ENCODE measurements at regions not wholly inside any gene's neighbourhood (a gene's known extent, or its start where the extent isn't known, plus 50 kb on each side); places are given as distances from the start of the nearest gene placed in this dataset.
A peak's percentile ranks its signal among the peaks of the same experiment; 100 is the strongest.

DNA sequence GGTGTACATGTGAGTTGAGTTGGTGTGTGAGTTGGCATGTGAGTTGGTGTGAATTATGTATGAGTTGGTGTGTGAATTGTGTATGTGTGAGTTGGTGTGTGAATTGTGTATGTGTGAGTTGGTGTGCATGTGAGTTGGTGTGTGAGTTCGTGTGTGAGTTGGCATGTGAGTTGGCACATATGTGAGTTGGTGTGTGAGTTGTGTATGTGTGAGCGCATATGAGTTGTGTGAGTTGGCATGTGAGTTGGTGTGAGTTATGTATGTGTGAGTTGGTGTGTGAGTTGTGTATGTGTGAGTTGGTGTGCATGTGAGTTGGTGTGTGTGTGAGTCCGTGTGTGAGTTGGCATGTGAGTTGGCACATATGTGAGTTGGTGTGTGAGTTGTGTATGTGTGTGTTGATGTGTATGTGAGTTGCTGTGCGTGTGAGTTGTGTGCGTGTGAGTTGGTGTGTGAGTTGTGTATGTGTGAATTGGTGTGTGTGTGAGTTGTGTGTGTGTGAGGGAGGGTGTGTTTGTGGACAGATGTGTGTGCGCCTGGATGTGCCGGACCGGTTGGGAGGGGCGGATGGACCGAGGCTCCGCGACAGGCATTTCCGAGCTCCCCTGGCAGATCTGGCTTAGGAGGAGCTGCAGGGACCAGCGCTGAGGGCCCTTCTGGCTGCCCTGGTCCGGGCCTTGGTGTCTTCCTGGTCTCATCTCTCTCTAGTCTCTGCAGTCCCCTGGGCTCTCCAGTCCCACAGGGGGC is 162.5 kb upstream of the IER5L start:
- H3K27me3 ChIP-seq (ENCODE audit: insufficient read depth, insufficient read length) = no peaks in the 10 kb centered on the region
- TF ChIP-seq ZNF274 (IDR thresholded peaks at IDR 0.05; ENCODE audit: low read depth, low read length) (no peak), YY1 (IDR thresholded peaks at IDR 0.05; ENCODE audit: insufficient read depth, insufficient read length) (no peak), SUZ12 (IDR thresholded peaks at IDR 0.05; ENCODE audit: extremely low read depth, insufficient read depth, insufficient read length) (no peak)
- peaks cover 40% of the 10 kb centered on the region for H3K4me1 ChIP-seq (ENCODE audit: insufficient read depth, insufficient read length)
- DNase-seq (ENCODE audit: low read depth, low spot score) = no peak
- no peaks in the 10 kb centered on the region for H3K36me3 ChIP-seq (ENCODE audit: insufficient read depth, insufficient read length, low read length)
- H3K9ac ChIP-seq (ENCODE audit: insufficient read length, low read depth) = no peak overlapping the region
- H3K9me3 ChIP-seq (ENCODE audit: insufficient read depth, low read length) = no peaks in the 10 kb centered on the region
- no peak overlapping the region for H3K4me3 ChIP-seq (ENCODE audit: insufficient read length, low read depth)

DNA sequence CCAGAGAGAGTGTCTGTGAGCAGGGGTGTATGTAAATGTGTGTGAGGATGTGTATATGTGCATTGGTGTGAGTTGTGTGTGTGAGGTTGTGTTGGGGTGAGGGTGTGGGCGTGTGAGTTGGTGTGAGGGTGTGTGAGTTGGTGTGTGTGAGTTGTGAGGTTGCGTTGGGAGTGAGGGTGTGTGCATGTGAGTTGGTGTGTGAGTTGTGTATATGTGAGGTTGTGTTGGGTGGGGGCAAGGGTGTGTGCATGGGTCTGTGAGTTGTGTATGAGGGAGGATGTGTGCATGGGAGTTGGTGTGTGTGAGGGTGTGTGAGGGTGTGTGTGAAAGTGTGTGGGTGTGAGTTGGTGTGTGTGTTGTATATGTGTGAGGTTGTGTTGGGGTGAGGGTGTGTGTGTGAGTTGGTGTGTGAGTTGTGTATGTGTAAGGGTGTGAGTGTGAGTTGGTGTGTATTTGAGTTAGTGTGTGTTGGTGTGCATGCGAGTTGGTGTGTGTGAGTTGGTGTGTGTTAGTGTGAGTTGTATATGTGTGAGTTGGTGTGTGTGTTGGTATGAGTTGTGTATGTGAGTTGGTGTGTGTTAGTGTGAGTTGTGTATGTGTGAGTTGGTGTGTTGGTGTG is 161.6 kb upstream of the IER5L start:
- no peak for DNase-seq (ENCODE audit: low read depth, low spot score)
- Histone ChIP-seq H3K9ac (ENCODE audit: insufficient read length, low read depth) (no peak overlapping the region), H3K36me3 (ENCODE audit: insufficient read depth, insufficient read length, low read length) (no peaks in the 10 kb centered on the region), H3K4me1 (ENCODE audit: insufficient read depth, insufficient read length) (peaks cover 46% of the 10 kb centered on the region), H3K27me3 (ENCODE audit: insufficient read depth, insufficient read length) (no peaks in the 10 kb centered on the region), H3K4me3 (ENCODE audit: insufficient read length, low read depth) (no peak overlapping the region), H3K9me3 (ENCODE audit: insufficient read depth, low read length) (no peaks in the 10 kb centered on the region)
- TF ChIP-seq SUZ12 (IDR thresholded peaks at IDR 0.05; ENCODE audit: extremely low read depth, insufficient read depth, insufficient read length) = no peak
- TF ChIP-seq YY1 (IDR thresholded peaks at IDR 0.05; ENCODE audit: insufficient read depth, insufficient read length) = no peak
- TF ChIP-seq ZNF274 (IDR thresholded peaks at IDR 0.05; ENCODE audit: low read depth, low read length) = no peak

DNA sequence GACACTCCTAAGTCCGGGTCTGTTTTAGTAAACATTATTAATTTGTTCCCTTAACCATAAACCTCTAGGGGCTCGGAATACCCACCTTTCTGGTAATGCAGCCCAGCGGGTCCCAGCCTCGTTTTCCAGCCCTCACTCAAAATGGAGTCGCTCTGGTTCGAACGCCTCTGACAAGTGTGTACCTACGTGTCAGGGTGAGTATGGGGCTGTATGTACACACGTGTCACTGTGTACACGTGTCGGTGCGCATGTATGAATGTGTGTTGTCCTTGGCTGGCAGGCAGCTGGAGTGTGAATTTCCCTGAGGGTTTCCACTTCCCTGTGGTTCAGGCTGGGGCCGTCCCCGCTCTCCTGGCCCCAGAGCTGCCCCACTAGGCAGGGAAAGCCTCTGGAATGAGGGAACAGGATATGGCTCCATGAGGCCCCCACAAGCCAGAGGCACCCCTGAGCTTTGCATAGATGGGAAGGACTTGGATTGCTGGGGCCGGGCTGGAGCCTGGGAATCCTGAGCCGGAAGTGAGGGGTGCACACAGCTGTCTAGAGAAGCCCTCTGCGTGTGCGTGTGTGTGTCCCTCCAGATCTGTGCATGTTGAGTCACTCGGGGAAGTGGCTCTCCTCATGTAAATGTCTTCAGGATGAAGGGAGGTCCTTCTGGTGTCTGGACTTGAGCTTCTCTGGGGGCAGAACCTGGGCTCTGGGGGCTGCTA is 160.8 kb upstream of the IER5L start:
- H3K4me1 ChIP-seq (ENCODE audit: insufficient read depth, insufficient read length) = peaks cover 43% of the 10 kb centered on the region
- DNase-seq (ENCODE audit: low read depth, low spot score) = no peak

DNA sequence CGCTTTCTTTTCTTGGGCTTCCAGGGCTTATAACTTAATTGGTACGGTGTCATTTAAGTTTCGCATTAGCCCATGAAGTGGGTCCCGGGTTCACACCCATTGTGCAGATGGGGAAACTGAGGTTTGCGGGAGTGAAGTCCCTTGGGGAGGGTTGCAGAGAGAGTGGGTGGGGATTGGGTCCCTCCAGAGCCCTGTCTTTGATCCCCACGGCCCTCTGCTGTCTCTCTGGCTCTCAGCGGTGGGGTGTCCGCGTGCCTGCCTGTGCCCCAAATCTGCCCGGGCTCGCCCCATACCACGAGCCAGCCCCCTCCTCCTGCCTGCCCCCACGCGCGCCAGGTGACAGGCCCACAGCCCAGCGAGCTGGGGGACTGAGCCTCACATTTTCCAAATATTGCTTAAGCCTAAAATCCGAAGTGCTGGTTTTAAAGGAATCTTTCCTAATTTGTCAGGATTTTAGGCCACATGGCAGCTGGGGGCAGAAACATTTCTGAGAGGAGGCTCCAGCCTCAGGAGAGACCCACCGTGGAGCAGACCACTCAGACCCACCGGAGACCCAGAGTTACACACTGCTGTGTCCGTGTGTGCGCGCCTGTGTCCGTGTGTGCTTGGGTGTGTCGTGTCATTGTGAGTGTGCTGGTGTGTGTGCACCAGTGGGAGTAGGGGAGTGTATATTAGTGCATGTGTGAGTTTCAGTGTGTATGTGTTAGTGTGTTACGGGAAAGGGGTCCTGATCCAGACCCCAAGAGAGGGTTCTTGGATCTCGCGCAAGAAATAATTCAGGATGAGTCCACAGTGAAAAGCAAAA is 159.5 kb upstream of the IER5L start:
- H3K4me3 ChIP-seq (ENCODE audit: insufficient read length, low read depth) = peak overlapping the region; percentile 29
- H3K9me3 ChIP-seq (ENCODE audit: insufficient read depth, low read length) = no peaks in the 10 kb centered on the region
- H3K27me3 ChIP-seq (ENCODE audit: insufficient read depth, insufficient read length) = no peaks in the 10 kb centered on the region
- DNase-seq (ENCODE audit: low read depth, low spot score) = no peak
- no peaks in the 10 kb centered on the region for H3K36me3 ChIP-seq (ENCODE audit: insufficient read depth, insufficient read length, low read length)
- peaks cover 37% of the 10 kb centered on the region for H3K4me1 ChIP-seq (ENCODE audit: insufficient read depth, insufficient read length)
- no peak for TF ChIP-seq SUZ12 (IDR thresholded peaks at IDR 0.05; ENCODE audit: extremely low read depth, insufficient read depth, insufficient read length)
- no peak for TF ChIP-seq YY1 (IDR thresholded peaks at IDR 0.05; ENCODE audit: insufficient read depth, insufficient read length)
- no peak for TF ChIP-seq ZNF274 (IDR thresholded peaks at IDR 0.05; ENCODE audit: low read depth, low read length)
- peak overlapping the region; percentile 66 for H3K9ac ChIP-seq (ENCODE audit: insufficient read length, low read depth)

More for the DNA sequence above, 160.8 kb upstream of the IER5L start:
- H3K27me3 ChIP-seq (ENCODE audit: insufficient read depth, insufficient read length) = no peaks in the 10 kb centered on the region
- no peak overlapping the region for H3K4me3 ChIP-seq (ENCODE audit: insufficient read length, low read depth)
- TF ChIP-seq ZNF274 (IDR thresholded peaks at IDR 0.05; ENCODE audit: low read depth, low read length) = no peak
- no peak for TF ChIP-seq YY1 (IDR thresholded peaks at IDR 0.05; ENCODE audit: insufficient read depth, insufficient read length)
- TF ChIP-seq SUZ12 (IDR thresholded peaks at IDR 0.05; ENCODE audit: extremely low read depth, insufficient read depth, insufficient read length) = no peak
- no peaks in the 10 kb centered on the region for H3K9me3 ChIP-seq (ENCODE audit: insufficient read depth, low read length)
- no peaks in the 10 kb centered on the region for H3K36me3 ChIP-seq (ENCODE audit: insufficient read depth, insufficient read length, low read length)
- no peak overlapping the region for H3K9ac ChIP-seq (ENCODE audit: insufficient read length, low read depth)

DNA sequence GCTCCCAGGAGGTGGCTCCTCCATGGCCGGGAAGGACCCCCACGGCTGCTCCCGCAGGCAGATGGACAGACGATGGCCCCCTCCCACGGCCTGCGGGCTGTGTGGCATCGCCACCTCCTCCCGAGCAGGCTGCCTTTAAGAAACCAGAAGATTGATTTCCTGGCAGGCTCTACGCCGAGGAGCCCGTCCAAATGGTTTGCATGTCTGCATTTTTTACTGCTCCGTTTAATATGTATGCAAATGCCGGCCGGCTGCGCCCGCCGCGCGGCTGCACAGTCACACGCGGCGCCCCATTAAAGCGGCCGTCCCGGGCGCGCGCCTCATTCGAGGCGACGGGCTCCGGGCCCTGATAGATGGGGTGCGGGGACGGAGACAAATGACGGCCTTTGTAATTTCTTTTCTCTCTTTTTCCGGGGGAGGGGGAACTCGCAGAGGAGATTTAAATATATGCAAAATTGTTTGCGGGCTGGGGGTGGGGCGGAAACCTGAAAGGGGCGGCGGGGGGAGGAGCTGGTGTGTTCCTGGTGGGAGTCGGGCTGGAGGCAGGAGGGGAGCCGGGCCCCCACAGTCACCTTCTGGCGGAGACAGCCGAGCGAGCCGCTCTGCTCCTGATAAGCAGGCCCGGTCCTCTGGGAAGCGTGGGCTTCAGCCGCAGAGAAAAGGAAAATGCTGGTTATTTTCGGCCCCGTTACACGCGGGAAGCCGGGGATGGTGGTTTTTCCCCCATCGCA is 158.7 kb upstream of the IER5L start:
- TF ChIP-seq YY1 (IDR thresholded peaks at IDR 0.05; ENCODE audit: insufficient read depth, insufficient read length) = no peak
- TF ChIP-seq SUZ12 (IDR thresholded peaks at IDR 0.05; ENCODE audit: extremely low read depth, insufficient read depth, insufficient read length) = no peak
- TF ChIP-seq ZNF274 (IDR thresholded peaks at IDR 0.05; ENCODE audit: low read depth, low read length) = no peak
- Histone ChIP-seq H3K9me3 (ENCODE audit: insufficient read depth, low read length) (no peaks in the 10 kb centered on the region), H3K36me3 (ENCODE audit: insufficient read depth, insufficient read length, low read length) (no peaks in the 10 kb centered on the region), H3K27me3 (ENCODE audit: insufficient read depth, insufficient read length) (no peaks in the 10 kb centered on the region), H3K4me1 (ENCODE audit: insufficient read depth, insufficient read length) (peaks cover 42% of the 10 kb centered on the region), H3K9ac (ENCODE audit: insufficient read length, low read depth) (peak overlapping the region; percentile 76), H3K4me3 (ENCODE audit: insufficient read length, low read depth) (peak overlapping the region; percentile 29)
- no peak for DNase-seq (ENCODE audit: low read depth, low spot score)

DNA sequence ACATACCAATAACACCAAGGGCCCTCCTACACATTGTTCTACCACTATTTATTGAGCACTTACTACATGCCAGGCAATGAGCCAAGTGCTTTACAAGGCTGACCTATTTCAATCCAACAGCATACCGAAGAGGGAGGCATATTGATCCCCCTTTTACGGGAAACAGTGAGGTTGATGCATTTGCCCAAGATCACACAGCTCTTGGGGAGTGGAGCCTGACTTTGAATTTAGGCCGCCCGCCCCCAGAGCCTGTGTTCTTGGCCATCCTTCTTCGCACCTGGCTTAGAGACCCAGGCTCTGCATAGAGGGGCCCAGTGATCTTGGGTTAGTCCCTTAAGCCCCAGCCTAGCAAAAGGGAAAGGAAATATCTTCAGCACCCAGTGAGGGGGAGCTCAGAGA is 158.1 kb upstream of the IER5L start:
- DNase-seq (ENCODE audit: low read depth, low spot score) = no peak
- TF ChIP-seq YY1 (IDR thresholded peaks at IDR 0.05; ENCODE audit: insufficient read depth, insufficient read length) = no peak
- no peak for TF ChIP-seq SUZ12 (IDR thresholded peaks at IDR 0.05; ENCODE audit: extremely low read depth, insufficient read depth, insufficient read length)
- no peak for TF ChIP-seq ZNF274 (IDR thresholded peaks at IDR 0.05; ENCODE audit: low read depth, low read length)
- Histone ChIP-seq H3K4me3 (ENCODE audit: insufficient read length, low read depth) (peak overlapping the region; percentile 22), H3K36me3 (ENCODE audit: insufficient read depth, insufficient read length, low read length) (no peaks in the 10 kb centered on the region), H3K27me3 (ENCODE audit: insufficient read depth, insufficient read length) (no peaks in the 10 kb centered on the region), H3K9me3 (ENCODE audit: insufficient read depth, low read length) (0 out of 2 replicates have a peak, but pooled peaks cover 3% of the 10 kb centered on the region), H3K9ac (ENCODE audit: insufficient read length, low read depth) (peak overlapping the region; percentile 76), H3K4me1 (ENCODE audit: insufficient read depth, insufficient read length) (peaks cover 41% of the 10 kb centered on the region)
